HG03045 (cell line): ENCODE measurements at regions not wholly inside any gene's neighbourhood (a gene's known extent, or its start where the extent isn't known, plus 50 kb on each side); places are given as distances from the start of the nearest gene placed in this dataset.
"Not testable (repeated sequence)": the region's sequence is repeated elsewhere in the genome, so short reads cannot be mapped to it uniquely, and the experiment has no call there.

Source experiments
- ATAC-seq: cut with Tn5 transposase; IDR thresholded peaks from one replicate; pipeline ENCODE4 v1.9.1; 2021; ENCODE audit warnings: mild to moderate bottlenecking, moderate library complexity; ENCODE audit not compliant: unreplicated experiment

DNA sequence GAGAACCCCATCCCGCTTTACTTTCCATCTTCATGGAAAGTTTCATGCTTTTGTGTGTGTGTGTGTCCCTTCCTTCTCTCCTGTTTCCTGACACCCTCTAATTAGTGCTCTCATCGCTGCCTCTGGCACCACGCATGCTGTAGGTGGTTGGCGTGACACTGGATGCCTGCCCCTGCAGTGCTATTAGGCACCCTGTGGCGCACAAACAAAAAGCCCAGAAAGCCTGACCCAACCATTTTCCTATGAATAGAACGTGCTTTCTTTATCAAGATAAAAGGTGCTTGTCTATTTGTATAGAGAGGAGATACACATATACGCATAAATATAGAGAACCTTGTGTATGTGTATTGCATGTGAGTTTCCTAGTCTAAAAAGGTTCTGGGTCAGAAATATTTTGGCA, 120.8 kb upstream of the CDCA7L start:
- no peak for ATAC-seq

DNA sequence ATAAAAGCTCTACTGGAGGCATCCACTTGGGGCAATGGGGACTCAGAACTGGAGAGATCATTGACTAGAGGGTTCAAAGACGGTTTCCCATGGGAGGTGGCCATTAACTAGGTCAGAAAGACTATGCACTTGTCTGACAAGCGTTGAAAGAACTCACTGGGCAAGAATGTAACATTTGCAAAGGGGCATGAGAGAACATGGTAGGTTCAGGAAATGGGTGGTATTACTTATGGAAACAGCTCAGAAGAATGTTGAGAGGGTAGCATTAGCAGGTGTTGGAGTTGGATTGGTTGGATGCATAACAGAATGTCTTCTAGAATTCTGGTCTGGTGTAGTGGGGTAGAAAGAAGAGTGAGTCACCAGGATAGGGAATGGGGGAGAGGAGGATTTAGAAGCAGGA, 119.1 kb upstream of the CDCA7L start:
- ATAC-seq, result no peak

DNA sequence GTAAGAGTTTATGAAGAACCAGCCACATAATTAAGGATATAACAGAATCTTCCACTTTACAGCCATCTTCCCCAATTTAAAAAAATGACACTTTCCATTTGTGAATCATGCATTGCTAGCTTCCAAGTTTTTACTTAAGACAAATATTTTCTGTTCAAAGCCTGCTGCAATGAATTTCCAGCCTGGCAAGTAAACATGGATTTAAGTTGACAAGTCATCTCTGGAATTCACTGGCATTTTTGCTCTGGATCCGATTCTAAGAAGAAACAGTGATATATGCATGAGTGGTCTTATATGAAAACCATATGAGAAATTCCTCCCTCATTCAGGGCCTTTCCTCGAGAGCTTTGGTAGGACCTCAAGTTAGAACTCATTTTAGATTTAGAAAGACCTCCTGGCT, 116.1 kb upstream of the CDCA7L start:
- ATAC-seq, result no peak

DNA sequence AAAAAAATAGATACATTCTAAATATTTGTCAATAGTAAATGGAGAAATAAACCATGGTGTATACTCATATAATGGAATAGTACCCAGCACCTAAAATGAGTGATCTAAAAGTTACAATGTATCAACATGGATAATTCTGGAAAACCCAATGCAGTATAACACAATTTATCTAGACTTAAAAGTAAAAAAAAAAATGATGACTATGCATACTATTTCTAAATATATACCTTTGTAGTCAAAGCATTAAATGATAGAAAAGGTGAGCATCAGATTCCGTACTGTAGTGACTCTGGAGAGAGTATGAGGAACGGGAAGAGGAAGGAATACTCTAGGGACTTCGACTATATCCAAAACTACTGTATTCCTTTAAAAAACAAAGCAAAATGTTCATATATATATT, 115.2 kb upstream of the CDCA7L start:
- no peak for ATAC-seq

DNA sequence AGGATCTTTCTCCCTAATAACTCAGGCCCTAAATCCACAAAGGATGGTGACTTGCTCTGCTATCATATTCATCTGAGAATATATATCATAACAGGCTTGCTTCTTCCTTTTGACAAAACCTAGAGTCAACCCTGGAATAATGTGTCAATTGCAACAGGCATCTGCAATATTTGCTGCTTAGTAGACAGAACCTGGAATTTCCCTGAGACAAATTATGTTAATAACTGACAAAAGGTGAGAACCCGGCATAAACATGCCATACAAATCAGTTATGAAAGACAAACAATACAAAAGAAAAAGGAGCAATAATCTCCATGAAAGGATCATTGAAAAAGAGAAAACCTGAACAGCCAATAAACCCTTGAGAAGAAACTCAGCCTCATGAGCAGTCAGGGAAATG, 114.5 kb upstream of the CDCA7L start:
- no peak for ATAC-seq

DNA sequence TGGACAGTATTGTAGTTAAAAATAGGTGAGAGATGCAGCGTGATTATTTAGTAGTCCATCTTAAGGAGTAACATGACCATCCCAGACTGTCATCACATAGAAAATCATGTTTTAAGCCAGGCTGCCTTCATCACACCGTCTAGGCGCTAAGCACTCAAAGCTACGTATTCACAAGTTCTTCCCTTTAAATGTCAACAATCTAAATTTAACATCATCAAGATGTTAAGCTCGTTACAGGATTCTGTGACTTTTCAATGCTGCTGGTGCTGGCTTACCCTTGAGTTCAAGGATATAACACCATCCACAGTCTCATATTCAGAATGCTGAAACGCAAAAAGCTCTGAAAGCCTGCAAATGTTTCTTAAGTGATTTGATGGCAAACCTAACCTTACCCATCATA, 109.5 kb upstream of the CDCA7L start:
- ATAC-seq, result no peak

DNA sequence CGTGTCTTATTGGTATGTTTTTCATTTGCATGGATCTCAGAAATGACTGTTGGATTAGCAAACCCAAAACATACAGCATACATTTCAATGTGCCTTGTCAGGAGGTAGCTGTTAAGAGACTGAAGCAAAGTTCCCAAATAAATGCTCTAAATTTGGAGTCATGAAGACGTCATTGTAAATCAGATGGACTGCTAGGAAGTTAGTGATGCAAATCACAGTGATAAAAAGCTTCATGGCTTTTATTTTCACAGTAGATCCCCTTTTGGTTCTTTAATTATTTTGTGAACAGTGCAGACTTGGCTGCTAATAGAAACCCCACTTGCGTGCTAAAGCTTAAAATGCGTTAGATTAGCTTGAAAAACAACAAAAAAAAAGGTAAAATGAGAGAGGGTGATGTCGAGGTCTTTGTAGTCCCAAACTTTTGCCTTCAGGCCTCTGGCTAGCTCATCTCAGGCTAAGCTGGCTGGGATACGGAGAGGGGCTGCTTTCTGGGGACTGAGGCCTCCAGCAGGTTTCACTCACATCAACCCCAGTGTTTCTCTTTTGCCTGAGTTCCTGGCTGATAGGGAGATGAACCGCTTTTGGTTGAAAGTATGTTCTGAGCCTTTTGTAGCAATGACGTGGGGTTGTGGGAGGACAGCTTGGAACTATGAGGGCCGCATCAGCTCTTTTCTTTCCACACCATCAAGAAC, 107.1 kb upstream of the CDCA7L start:
- ATAC-seq, result no peak

DNA sequence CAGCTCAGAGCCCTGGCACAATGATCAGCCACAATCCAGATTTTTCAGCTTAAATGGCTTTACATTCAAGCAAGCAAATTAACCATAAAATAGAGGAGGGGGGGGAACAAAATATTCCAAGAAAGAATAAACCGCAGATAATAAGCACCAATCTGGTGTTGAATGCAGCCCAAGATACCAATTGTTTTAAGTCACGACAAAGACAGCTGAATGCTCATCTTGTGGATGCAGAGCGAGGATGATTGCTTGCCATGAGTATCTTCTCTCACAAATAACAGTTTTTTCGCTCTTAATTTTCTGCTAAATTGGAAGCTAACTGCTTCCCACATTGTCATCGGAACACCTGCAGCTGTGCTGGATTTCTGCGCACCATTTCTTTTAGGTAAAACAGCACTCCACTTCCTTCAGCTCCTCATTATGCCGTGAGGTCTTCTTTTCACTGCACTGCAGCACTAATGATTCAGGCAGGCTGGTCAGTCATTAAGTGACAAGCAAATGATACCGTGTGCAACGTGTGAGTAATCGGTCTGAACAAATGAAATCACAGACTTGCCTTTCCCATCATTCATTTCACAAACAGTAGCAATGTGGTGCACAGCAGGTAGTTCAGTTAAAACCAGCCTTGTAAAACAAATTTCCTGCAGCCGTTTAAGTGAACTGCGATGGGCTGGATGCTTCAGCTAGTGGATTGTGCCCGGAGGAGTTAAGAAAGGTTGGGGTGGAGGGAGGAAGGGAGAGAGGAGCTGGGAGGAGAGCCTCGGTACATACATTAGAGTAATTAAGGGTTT, 106.4 kb upstream of the CDCA7L start:
- no peak for ATAC-seq

DNA sequence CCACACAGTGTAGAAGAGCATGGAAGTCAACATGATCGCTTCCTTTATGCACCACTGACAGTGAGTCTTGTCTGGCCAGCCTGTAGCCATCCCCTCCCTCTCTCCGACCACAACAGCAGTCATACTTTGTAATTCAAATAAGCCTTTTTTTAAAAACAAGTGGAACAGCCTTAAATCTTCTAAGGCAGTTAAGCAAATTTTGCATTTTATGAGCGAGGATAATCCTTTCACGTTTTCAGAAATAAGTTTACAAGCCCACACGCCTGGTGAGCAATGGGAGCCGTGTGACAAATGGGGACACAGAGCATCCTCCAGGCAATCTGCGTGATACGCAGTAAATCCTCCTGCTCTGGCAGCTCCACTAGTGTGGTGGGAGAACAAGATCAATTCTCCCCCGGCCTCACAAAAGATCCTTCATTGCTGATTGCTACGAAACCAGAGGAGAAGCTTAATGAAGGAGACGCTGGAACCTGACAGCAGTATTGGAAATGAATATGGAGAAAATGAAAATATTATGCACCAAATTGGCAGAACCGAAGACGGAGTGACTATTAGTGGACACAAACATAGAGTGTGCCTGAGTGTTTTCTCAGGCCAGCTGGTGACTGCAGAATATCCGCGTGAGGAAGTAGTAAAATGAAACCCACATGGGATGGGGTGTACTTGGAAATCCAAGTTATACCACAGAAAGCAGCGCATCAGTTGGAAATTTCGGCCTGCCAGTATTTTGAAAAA, 104.2 kb upstream of the CDCA7L start:
- ATAC-seq, result no peak

DNA sequence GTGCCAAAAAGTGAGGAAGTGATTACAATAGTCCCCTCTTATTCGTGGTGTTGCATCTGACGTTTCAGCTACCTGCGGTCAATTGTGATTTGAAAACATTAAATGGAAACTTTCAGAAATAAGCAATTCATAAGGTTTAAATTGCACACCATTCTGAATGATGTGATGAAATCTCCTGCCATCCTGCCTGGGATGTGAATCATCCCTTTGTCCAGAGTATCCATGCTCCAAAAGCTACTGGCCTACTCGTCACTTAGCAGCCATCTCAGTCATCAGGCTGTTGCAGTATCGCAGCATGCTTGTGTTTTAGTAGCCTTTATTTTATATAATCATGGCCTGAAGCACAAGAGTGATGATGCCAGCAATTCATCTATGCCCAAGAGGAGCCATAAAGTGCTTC, 97.7 kb upstream of the CDCA7L start:
- no peak for ATAC-seq

DNA sequence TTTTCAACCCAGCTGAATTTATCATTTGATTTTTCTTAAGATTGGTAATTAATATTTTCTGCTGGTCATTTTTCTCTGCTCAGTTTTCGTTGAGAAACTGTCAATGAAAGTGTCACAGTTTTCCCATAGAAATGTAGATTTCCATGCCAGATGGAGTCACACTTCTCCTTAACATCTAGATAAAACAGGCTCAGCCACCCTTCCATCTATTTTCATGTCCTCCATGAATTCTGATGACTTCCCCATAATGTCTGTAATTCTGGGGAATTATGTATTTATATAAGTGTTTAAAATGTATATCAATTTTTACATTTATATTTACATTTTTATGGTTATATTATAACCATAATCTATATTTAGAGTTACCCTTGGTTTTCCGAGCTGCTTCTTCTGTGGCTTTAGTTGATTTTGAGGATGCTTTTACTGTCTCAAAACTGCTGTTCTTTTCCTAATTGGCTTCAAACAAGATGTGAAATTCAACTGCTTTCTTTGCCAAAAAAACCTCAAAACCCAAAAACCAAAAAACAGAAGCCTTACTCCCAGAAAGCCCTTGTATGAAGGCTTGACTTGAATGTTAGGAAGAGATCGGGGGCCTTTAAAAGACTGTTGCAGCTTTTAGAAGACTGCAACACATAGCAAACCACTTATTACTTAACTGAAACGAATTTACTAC, 95.4 kb upstream of the CDCA7L start:
- ATAC-seq, result no peak

DNA sequence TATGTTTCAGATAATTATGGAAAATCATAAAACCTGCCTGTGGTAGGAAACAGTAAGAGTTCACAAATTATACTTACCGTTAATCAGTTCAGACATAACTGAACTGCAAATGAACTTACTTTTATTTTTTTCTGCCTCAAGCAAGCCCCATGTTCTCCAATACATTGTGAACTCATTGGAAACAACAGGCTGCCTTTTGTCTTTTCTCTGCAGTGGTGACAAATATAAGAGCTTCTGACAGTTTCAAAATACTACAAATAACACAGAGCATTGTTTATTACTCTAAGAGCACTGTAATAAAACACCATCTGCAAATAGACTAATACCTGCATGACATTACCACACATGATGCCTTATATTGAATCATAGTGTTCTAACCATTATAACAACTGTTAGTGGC, 94.0 kb upstream of the CDCA7L start:
- no peak for ATAC-seq

DNA sequence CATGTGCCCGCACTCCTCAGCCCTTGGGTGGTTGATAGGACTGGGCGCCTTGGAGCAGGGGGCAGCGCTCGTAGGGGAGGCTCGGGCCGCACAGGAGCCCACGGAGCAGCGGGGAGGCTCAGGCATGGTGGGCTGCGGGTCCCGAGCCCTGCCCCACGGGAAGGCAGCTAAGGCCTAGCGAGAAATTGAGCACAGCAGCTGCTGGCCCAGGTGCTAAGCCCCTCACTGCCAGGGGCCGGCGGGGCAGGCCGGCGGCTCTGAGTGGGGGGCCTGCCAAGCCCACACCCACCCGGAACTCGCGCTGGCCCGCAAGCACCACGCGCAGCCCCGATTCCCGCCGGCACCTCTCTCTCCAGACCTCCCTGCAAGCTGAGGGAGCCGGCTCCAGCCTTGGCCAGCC, 86.7 kb upstream of the CDCA7L start:
- not testable (repeated sequence) for ATAC-seq

DNA sequence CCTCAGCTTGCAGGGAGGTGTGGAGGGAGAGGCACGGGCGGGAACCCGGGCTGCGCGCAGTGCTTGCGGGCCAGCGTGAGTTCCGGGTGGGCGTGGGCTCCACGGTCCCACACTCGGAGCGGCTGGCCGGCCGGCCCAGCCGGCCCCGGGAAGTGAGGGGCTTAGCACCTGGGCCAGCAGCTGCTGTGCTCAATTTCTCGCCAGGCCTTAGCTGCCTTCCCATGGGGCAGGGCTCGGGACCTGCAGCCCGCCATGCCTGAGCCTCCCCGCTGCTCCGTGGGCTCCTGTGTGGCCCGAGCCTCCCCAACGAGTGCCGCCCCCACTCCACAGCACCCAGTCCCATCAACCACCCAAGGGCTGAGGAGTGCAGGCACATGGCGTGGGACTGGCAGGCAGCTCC, 83.0 kb upstream of the CDCA7L start:
- ATAC-seq, result not testable (repeated sequence)

DNA sequence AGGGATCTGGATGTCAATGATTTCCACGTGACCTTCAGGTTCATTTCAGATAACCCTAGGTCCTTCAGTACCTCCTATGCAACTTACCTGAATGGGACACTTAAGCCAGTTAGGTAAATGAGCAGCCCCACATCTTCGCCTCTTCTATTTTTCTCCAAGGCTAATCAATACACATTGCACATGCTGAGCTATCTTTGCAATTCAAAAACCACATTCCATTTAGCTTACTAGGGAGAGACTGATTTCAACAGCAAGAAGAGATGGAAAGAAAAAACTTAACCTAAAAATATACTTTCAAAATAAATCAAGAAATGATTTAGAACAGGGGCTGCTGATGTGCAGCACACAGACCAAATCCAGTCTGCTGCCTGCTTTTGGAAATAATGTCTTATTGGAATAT, 81.8 kb upstream of the CDCA7L start:
- ATAC-seq, result no peak

DNA sequence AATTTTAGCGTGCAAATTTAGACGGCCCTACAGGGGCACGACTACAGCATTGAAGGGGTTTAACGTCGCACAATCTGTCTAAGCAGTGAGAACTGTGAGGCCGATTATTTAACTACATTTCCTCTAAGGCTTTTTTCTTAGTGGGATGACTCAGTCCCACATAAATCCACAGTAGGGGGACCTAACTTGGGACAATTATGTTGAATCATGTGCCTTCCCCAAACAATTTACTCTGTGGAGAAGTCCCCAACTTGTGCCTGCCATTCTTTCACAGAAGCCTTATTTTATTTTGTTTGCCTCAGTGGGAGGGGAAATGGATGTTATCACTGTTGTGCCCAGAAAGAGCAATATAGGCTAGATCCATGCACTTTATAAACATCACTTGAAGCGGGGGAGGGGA, 80.3 kb upstream of the CDCA7L start:
- ATAC-seq, result no peak

DNA sequence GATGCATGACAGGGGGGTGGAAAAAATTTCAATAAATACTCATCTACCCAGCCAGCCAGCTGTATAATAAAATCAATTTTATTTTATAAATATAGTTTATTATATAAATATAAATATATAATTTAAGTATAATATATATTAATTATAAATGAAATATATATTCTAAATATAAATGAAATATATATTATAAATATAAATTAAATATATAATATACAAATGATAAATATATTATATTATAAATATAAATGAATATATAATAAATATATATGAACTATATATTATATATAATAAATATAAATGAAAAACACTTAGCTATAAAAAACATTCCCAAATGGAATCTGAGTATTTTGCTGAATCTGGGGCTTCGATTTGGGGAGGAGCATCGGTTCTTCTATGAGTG, 79.4 kb upstream of the CDCA7L start:
- no peak for ATAC-seq

DNA sequence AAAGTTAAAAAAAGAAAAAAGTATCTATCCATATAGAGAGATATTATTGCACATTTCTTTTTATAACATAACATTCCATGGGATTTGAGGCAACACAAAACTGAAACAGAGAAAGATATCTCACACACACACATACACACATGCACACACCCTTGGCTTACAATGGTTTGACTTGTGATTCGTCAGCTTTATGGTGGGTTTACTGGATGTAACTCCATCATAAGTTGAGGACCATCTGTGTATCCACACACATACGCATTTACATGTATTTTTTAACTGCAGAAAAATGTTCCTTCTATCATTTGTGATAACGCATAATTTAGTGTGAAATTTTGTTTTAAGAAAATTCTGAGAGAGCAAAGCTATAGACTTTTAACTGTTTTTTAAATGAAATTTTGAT, 74.2 kb upstream of the CDCA7L start:
- ATAC-seq, result no peak

DNA sequence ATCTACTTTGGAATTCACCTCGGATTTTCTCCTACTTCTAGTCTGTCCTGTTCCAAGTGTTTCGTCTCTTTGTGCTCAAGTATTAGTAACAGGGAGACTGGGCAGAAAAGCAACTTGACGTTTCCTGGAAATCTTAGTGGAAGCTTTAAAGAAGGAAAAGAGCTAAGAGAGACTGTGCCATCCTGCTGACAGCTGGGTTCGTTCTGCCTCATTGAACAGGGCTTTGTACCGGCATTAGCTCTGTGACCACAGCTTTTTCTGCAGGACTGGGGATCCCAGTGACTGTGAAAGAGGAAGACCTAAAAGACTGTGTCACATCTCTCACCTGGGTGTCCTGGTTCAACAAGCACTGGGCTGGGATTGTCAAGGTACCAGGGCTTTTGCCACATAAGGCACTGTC, 70.8 kb upstream of the CDCA7L start:
- no peak for ATAC-seq

DNA sequence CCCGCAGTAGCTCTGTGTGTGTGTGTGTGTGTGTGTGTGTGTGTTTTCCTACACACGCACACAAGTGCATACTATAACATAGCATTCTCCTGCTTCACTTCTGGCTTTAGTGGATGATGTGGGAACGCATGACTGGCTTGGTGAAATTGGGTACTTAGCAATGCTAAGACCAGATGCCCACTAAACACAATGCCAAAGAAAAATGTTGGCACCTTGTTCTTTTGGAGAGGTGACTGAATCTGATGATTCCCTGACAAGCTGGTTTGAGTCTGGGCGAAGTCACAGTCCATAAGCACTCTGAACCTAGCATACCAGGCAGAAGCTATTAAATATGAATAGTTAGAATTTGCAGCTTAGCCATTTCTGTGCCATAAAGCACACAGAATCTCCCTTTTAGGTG, 68.0 kb upstream of the CDCA7L start:
- no peak for ATAC-seq

DNA sequence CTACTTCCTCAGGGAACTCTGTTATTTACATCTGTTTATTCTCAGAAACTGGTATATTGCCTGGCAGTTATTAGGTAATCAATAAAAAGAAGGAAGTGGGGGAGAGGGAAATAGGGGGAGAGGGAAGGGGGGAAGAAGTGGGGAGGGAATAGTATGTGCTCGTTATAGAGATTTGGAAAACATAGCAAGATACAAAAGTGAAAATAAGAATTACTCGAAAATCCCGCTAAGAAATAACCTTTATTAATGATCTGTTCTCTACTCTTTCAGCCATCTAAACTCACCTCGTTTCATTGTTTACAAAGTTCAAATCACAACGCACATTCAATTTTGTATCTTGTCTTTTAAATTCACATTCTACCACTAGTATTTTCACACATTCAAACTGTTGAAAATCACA, 63.0 kb upstream of the CDCA7L start:
- ATAC-seq, result no peak

DNA sequence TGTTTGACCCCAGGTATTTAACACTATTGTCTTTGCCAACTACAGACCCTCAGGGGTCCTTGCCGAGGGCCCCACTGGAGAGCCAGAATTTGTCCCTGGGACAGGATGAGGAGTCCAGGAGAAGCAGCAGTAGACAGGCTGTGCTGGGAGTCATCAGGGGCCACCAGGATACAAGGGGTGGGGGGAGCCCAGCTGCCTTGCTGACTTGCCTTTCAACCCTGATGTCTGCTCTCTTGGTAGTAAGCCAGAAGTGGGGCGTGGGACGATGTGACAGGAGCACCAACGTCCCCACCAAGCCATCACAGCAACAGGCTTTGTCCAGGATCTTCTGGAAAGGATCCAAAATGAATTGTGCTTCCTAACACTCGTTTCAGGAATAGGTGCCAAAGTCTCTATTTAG, 62.4 kb upstream of the CDCA7L start:
- ATAC-seq, result no peak
